Ishikawa (cell line): ENCODE measurements at regions not wholly inside any gene's neighbourhood (a gene's known extent, or its start where the extent isn't known, plus 50 kb on each side); places are given as distances from the start of the nearest gene placed in this dataset.

Experiments
- CEBPB ChIP-seq: IDR thresholded peaks from 2 replicates; pipeline ENCODE4 v1.6.1; 2012
- CREB1 ChIP-seq: IDR thresholded peaks from 2 replicates; pipeline ENCODE4 v1.6.1; 2012; ENCODE audit warnings: low read depth
- EGR1 ChIP-seq: IDR thresholded peaks from 2 replicates; pipeline ENCODE4 v1.6.1; 2012
- EP300 ChIP-seq: IDR thresholded peaks from 2 replicates; pipeline ENCODE4 v1.6.1; 2012; ENCODE audit warnings: borderline replicate concordance
- FOXM1 ChIP-seq: IDR thresholded peaks from 2 replicates; pipeline ENCODE4 v1.6.1; 2012; ENCODE audit warnings: low read depth, borderline replicate concordance
- MAX ChIP-seq: IDR thresholded peaks from 2 replicates; pipeline ENCODE4 v1.6.1; 2012
- NFIC ChIP-seq: IDR thresholded peaks from 2 replicates; pipeline ENCODE4 v1.6.1; 2012
- RAD21 ChIP-seq: IDR thresholded peaks from 2 replicates; pipeline ENCODE4 v1.6.1; 2012; ENCODE audit warnings: low read depth
- REST ChIP-seq: IDR thresholded peaks from 2 replicates; pipeline ENCODE4 v1.6.1; 2012; ENCODE audit warnings: low read depth, mild to moderate bottlenecking
- TAF1 ChIP-seq: IDR thresholded peaks from 2 replicates; pipeline ENCODE4 v1.6.1; 2012; ENCODE audit warnings: low read depth, mild to moderate bottlenecking
- TCF12 ChIP-seq: IDR thresholded peaks from 2 replicates; pipeline ENCODE4 v1.6.1; 2012; ENCODE audit warnings: low read depth
- TEAD4 ChIP-seq: IDR thresholded peaks from 2 replicates; pipeline ENCODE4 v1.6.1; 2012
- YY1 ChIP-seq: IDR thresholded peaks from 2 replicates; pipeline ENCODE4 v1.6.1; 2012; ENCODE audit warnings: low read depth
- ZBTB7A ChIP-seq: IDR thresholded peaks from 2 replicates; pipeline ENCODE4 v1.6.1; 2012; ENCODE audit warnings: low read depth
- TF ChIP-seq, protein P1 (sequence below): IDR thresholded peaks from 2 replicates; pipeline ENCODE4 v1.6.1; 2012

DNA sequence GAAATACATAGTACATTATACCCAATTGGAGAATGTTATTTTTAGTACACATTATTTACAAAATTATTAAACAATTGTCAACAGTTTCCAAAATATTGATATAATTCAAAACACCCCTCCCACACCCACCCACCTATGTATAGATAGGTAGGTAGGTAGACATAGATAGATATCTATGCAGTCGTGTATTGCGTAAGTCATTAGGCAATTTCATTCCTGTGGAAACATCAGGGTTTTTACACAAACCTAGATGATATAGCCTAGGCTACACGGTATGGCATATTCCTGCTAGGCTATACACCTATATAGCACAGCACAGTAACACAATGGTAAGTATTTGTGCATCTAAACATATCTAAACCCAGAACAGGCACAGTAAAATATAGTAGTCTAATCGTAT lies 377.3 kb downstream of the ANXA1 start:
- TF ChIP-seq, protein P1, sequence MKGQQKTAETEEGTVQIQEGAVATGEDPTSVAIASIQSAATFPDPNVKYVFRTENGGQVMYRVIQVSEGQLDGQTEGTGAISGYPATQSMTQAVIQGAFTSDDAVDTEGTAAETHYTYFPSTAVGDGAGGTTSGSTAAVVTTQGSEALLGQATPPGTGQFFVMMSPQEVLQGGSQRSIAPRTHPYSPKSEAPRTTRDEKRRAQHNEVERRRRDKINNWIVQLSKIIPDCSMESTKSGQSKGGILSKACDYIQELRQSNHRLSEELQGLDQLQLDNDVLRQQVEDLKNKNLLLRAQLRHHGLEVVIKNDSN = no peak
- TF ChIP-seq ZBTB7A (no peak), EP300 (no peak), RAD21 (no peak), CREB1 (no peak), FOXM1 (no peak)

DNA sequence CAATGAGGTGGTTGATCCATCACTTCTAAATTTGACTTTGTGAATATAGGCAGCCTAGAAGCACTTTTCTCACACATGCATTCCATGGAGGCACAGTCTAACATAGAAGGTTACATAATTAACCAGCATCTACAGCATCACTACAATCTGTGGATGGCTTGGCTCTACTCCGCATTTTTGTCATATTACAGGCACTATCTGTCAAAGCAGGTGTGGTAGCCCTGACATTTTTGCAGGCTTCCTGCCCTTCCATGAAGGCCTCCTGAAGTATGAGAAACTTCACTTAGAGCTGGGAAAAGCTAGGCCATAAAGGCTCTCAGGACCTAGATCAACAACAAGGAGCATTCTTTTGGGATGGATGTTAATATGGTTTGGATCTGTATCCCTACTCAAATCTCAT lies 378.0 kb downstream of the ANXA1 start:
- no peak for TF ChIP-seq EP300
- TF ChIP-seq, protein P1 = no peak
- TF ChIP-seq ZBTB7A = no peak
- TF ChIP-seq FOXM1 = no peak
- TF ChIP-seq REST = no peak
- TF ChIP-seq TCF12 = no peak
- TF ChIP-seq TEAD4 = no peak
- no peak for TF ChIP-seq TAF1
- no peak for TF ChIP-seq CREB1
- no peak for TF ChIP-seq NFIC
- no peak for TF ChIP-seq EGR1
- no peak for TF ChIP-seq YY1
- TF ChIP-seq RAD21 = no peak

- TF ChIP-seq REST (no peak), TCF12 (no peak), TEAD4 (no peak), FOXM1 (no peak), EP300 (no peak), CEBPB (no peak), YY1 (no peak), CREB1 (no peak), RAD21 (no peak), NFIC (no peak)
Observed at GRCh38 chr9:73531051-73531532, 379.4 kb downstream of the ANXA1 start.

GRCh38 chr9:73531658-73532057 lies 380.0 kb downstream of the ANXA1 start:
- TF ChIP-seq FOXM1 = no peak
- no peak for TF ChIP-seq EGR1

- TF ChIP-seq ZBTB7A = no peak
- TF ChIP-seq REST = no peak
- no peak for TF ChIP-seq RAD21
- no peak for TF ChIP-seq TAF1
- no peak for TF ChIP-seq YY1
- no peak for TF ChIP-seq CREB1
- TF ChIP-seq, protein P1 = no peak
- TF ChIP-seq EP300 = no peak
- TF ChIP-seq TEAD4 = no peak
- TF ChIP-seq NFIC = no peak
- TF ChIP-seq EGR1 = no peak
- TF ChIP-seq MAX = no peak
- TF ChIP-seq CEBPB = no peak
- TF ChIP-seq TCF12 = no peak
- TF ChIP-seq FOXM1 = no peak
Observed at GRCh38 chr9:73532985-73533384, 381.3 kb downstream of the ANXA1 start.
